Nephron progenitor cell (in vitro differentiated cells): ENCODE measurements at regions not wholly inside any gene's neighbourhood (a gene's known extent, or its start where the extent isn't known, plus 50 kb on each side); places are given as distances from the start of the nearest gene placed in this dataset.

ENCODE experiments used
- DNase-seq: peaks from one replicate; pipeline ENCODE4 v3.0.0; 2021
- H3K27ac Mint-ChIP-seq: 2 replicates; pipeline ENCODE4 v1.8.0; 2021; ENCODE audit warnings: mild to moderate bottlenecking, moderate library complexity, mixed read lengths
- H3K27me3 Mint-ChIP-seq: 2 replicates; pipeline ENCODE4 v1.8.0; 2021; ENCODE audit warnings: mild to moderate bottlenecking, low read depth, mixed read lengths; ENCODE audit not compliant: poor library complexity
- H3K36me3 Mint-ChIP-seq: 2 replicates; pipeline ENCODE4 v1.8.0; 2021; ENCODE audit warnings: low read depth, mixed read lengths
- H3K4me1 Mint-ChIP-seq: 2 replicates; pipeline ENCODE4 v1.8.0; 2021; ENCODE audit warnings: mixed read lengths
- H3K4me3 Mint-ChIP-seq: 2 replicates; pipeline ENCODE4 v1.8.0; 2021; ENCODE audit warnings: mild to moderate bottlenecking, moderate library complexity, mixed read lengths
- H3K9me3 Mint-ChIP-seq: 2 replicates; pipeline ENCODE4 v1.8.0; 2021; ENCODE audit warnings: mild to moderate bottlenecking, moderate library complexity, mixed read lengths
- TF ChIP-seq, protein P1 (sequence below): fragments of 200-600 bp; sonication (generic); IDR thresholded peaks from 2 replicates; pipeline ENCODE4 v1.5.0; 2021; ENCODE audit warnings: antibody characterized with exemption

GRCh38 chr7:41152179-41152678 lies 550.7 kb downstream of the INHBA start:
- TF ChIP-seq, protein P1, sequence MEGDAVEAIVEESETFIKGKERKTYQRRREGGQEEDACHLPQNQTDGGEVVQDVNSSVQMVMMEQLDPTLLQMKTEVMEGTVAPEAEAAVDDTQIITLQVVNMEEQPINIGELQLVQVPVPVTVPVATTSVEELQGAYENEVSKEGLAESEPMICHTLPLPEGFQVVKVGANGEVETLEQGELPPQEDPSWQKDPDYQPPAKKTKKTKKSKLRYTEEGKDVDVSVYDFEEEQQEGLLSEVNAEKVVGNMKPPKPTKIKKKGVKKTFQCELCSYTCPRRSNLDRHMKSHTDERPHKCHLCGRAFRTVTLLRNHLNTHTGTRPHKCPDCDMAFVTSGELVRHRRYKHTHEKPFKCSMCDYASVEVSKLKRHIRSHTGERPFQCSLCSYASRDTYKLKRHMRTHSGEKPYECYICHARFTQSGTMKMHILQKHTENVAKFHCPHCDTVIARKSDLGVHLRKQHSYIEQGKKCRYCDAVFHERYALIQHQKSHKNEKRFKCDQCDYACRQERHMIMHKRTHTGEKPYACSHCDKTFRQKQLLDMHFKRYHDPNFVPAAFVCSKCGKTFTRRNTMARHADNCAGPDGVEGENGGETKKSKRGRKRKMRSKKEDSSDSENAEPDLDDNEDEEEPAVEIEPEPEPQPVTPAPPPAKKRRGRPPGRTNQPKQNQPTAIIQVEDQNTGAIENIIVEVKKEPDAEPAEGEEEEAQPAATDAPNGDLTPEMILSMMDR, result no peak
- no peaks in the 10 kb centered on the region for H3K4me1 Mint-ChIP-seq
- no peak for DNase-seq
- no peaks in the 10 kb centered on the region for H3K9me3 Mint-ChIP-seq
- no peaks in the 10 kb centered on the region for H3K27me3 Mint-ChIP-seq
- H3K4me3 Mint-ChIP-seq, result no peak overlapping the region
- no peaks in the 10 kb centered on the region for H3K36me3 Mint-ChIP-seq
- no peak overlapping the region for H3K27ac Mint-ChIP-seq

GRCh38 chr7:41149576-41149975 lies 553.3 kb downstream of the INHBA start:
- H3K36me3 Mint-ChIP-seq, result no peaks in the 10 kb centered on the region
- no peak for DNase-seq
- no peak overlapping the region for H3K4me3 Mint-ChIP-seq
- H3K9me3 Mint-ChIP-seq, result no peaks in the 10 kb centered on the region
- TF ChIP-seq, protein P1, result no peak
- H3K27ac Mint-ChIP-seq, result no peak overlapping the region
- H3K27me3 Mint-ChIP-seq, result no peaks in the 10 kb centered on the region
- H3K4me1 Mint-ChIP-seq, result peaks cover 5% of the 10 kb centered on the region

DNA sequence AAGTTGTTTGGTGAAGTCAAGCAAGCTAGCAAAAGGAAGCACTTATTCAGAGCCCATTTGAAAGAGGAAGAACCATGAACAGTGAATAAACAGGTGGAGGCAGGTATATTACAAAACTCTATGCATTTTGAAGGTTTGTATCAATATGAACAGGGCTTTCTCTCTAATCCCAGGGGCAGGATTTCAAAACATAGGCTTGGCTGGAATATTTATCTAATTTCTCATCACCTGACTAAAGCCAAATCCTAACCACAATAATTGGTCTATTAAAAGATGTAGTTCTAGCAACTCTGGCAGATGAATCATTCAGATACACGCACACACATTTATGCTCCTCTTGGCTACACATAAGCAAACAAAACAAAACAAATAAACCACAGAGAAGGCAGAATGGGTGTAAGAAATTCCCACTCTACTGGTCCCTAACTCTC lies 554.4 kb downstream of the INHBA start:
- H3K4me3 Mint-ChIP-seq, result no peak overlapping the region
- H3K4me1 Mint-ChIP-seq, result peaks cover 5% of the 10 kb centered on the region
- H3K27me3 Mint-ChIP-seq, result no peaks in the 10 kb centered on the region
- H3K9me3 Mint-ChIP-seq, result no peaks in the 10 kb centered on the region
- TF ChIP-seq, protein P1, result no peak
- H3K36me3 Mint-ChIP-seq, result no peaks in the 10 kb centered on the region
- no peak overlapping the region for H3K27ac Mint-ChIP-seq
- no peak for DNase-seq

DNA sequence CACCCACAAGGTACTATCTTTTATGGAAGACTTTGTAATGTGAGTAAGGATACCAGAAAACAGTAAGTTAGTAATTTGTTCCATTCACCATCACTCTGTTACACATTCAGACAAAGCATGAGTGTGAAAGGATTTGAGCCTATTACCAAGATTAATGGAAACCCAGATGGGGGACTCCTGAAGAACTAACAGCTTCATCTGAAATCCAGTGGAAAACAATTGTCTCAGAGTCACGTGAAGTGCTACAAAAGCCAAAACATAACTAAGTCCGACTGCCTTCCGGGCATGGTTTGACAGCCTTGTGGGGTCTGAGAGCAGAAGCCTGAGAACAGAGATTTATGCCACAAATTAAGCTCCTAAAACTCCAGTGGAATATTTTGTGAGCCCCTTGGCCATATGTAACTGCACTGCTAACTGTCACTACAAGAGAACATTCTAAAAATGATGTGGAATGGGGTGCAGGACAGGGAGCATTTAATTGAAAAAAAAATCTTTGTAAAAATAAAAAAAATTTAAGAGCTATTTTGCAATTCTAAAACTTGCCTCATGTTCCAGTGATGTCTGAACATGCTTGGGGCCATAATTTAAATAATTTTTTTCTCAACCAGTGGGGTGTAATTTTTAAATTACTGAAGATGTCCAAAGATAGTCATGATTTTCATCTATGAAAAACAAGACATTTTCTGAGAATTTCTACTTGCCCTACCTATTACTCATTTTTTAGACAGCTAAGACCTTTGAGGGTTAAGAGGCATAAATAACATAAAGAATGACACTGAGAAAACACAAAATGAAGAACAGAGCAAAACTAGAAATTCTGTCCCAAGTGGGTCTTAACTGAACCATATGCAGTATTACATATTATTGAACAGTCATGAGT lies 555.0 kb downstream of the INHBA start:
- no peak for DNase-seq
- no peak overlapping the region for H3K27ac Mint-ChIP-seq
- H3K27me3 Mint-ChIP-seq, result no peaks in the 10 kb centered on the region
- TF ChIP-seq, protein P1, result no peak
- no peaks in the 10 kb centered on the region for H3K36me3 Mint-ChIP-seq
- H3K9me3 Mint-ChIP-seq, result no peaks in the 10 kb centered on the region
- H3K4me1 Mint-ChIP-seq, result peaks cover 5% of the 10 kb centered on the region
- H3K4me3 Mint-ChIP-seq, result no peak overlapping the region

- H3K9me3 Mint-ChIP-seq, result no peaks in the 10 kb centered on the region
- TF ChIP-seq, protein P1, result no peak
- H3K36me3 Mint-ChIP-seq, result no peaks in the 10 kb centered on the region
- H3K4me3 Mint-ChIP-seq, result no peak overlapping the region
- DNase-seq, result no peak
- H3K27ac Mint-ChIP-seq, result no peak overlapping the region
- no peaks in the 10 kb centered on the region for H3K27me3 Mint-ChIP-seq
- peaks cover 5% of the 10 kb centered on the region for H3K4me1 Mint-ChIP-seq
Observed at GRCh38 chr7:41146429-41146828, 556.5 kb downstream of the INHBA start.

- TF ChIP-seq, protein P1, result no peak
- no peak overlapping the region for H3K27ac Mint-ChIP-seq
- no peak overlapping the region for H3K4me3 Mint-ChIP-seq
- no peak for DNase-seq
- H3K9me3 Mint-ChIP-seq, result no peaks in the 10 kb centered on the region
- H3K36me3 Mint-ChIP-seq, result no peaks in the 10 kb centered on the region
- H3K27me3 Mint-ChIP-seq, result no peaks in the 10 kb centered on the region
- peaks cover 5% of the 10 kb centered on the region for H3K4me1 Mint-ChIP-seq
Observed at GRCh38 chr7:41145656-41146055, 557.2 kb downstream of the INHBA start.
